ENCODE measurements at regions not wholly inside any gene's neighbourhood (a gene's known extent, or its start where the extent isn't known, plus 50 kb on each side); places are given as distances from the start of the nearest gene placed in this dataset.

- H3K27me3 ChIP-seq (ENCODE audit: control insufficient read depth, insufficient read depth, low read length) = no peaks in the 10 kb centered on the region
- no peak overlapping the region for H3K4me3 ChIP-seq (ENCODE audit: low read depth in 2 of 2, low read length in 2 of 2)
- BruUV-seq (replicated peaks) = no TSS peak
- no peaks in the 10 kb centered on the region for H3K9me3 ChIP-seq (ENCODE audit: control insufficient read depth, insufficient read depth, low read depth, low read length)
- POLR2A ChIA-PET = no interaction called here
- DNase-seq (ENCODE audit: low read depth, low spot score) (no peak), ATAC-seq (no peak)
- in situ Hi-C loops (cut with HindIII; ENCODE audit: low pct_unique_long_range_greater_than_20kb, low sequenced_read_pairs) (no loop called here), intact Hi-C loops (cut with micrococcal nuclease; ENCODE audit: unreplicated experiment) (no loop called here)
- CTCF ChIA-PET = no interaction called here
- TF ChIP-seq, protein P1, sequence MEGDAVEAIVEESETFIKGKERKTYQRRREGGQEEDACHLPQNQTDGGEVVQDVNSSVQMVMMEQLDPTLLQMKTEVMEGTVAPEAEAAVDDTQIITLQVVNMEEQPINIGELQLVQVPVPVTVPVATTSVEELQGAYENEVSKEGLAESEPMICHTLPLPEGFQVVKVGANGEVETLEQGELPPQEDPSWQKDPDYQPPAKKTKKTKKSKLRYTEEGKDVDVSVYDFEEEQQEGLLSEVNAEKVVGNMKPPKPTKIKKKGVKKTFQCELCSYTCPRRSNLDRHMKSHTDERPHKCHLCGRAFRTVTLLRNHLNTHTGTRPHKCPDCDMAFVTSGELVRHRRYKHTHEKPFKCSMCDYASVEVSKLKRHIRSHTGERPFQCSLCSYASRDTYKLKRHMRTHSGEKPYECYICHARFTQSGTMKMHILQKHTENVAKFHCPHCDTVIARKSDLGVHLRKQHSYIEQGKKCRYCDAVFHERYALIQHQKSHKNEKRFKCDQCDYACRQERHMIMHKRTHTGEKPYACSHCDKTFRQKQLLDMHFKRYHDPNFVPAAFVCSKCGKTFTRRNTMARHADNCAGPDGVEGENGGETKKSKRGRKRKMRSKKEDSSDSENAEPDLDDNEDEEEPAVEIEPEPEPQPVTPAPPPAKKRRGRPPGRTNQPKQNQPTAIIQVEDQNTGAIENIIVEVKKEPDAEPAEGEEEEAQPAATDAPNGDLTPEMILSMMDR (IDR thresholded peaks at IDR 0.05) = no peak
- no peak for TF ChIP-seq POLR2AphosphoS5 (IDR thresholded peaks at IDR 0.05; ENCODE audit: low read depth, low read length)
- no peak for TF ChIP-seq TCF7L2 (IDR thresholded peaks at IDR 0.05; ENCODE audit: low read depth, low read length)
- TF ChIP-seq, protein P2, sequence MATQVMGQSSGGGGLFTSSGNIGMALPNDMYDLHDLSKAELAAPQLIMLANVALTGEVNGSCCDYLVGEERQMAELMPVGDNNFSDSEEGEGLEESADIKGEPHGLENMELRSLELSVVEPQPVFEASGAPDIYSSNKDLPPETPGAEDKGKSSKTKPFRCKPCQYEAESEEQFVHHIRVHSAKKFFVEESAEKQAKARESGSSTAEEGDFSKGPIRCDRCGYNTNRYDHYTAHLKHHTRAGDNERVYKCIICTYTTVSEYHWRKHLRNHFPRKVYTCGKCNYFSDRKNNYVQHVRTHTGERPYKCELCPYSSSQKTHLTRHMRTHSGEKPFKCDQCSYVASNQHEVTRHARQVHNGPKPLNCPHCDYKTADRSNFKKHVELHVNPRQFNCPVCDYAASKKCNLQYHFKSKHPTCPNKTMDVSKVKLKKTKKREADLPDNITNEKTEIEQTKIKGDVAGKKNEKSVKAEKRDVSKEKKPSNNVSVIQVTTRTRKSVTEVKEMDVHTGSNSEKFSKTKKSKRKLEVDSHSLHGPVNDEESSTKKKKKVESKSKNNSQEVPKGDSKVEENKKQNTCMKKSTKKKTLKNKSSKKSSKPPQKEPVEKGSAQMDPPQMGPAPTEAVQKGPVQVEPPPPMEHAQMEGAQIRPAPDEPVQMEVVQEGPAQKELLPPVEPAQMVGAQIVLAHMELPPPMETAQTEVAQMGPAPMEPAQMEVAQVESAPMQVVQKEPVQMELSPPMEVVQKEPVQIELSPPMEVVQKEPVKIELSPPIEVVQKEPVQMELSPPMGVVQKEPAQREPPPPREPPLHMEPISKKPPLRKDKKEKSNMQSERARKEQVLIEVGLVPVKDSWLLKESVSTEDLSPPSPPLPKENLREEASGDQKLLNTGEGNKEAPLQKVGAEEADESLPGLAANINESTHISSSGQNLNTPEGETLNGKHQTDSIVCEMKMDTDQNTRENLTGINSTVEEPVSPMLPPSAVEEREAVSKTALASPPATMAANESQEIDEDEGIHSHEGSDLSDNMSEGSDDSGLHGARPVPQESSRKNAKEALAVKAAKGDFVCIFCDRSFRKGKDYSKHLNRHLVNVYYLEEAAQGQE (IDR thresholded peaks at IDR 0.05; ENCODE audit: insufficient read depth in 1 of 2, low read depth in 2 of 2, low read length in 1 of 2) = no peak
- TF ChIP-seq SIN3A (IDR thresholded peaks at IDR 0.05; ENCODE audit: borderline replicate concordance, insufficient read depth, low read depth, low read length) = no peak
- H3K36me3 ChIP-seq (ENCODE audit: control insufficient read depth, insufficient read depth, low read length) = no peaks in the 10 kb centered on the region
- H3K27ac ChIP-seq (ENCODE audit: low read length) = no peak overlapping the region
- no peaks in the 10 kb centered on the region for H3K4me1 ChIP-seq (ENCODE audit: control insufficient read depth, insufficient read depth, low read length)
Measured at GRCh38 chr15:53256043-53256442, 465.9 kb upstream of the ONECUT1 start.

GRCh38 chr15:53251996-53252395 is 461.9 kb upstream of the ONECUT1 start:
- TF ChIP-seq SIN3A (IDR thresholded peaks at IDR 0.05; ENCODE audit: borderline replicate concordance, insufficient read depth, low read depth, low read length) (no peak), POLR2AphosphoS5 (IDR thresholded peaks at IDR 0.05; ENCODE audit: low read depth, low read length) (no peak), TCF7L2 (IDR thresholded peaks at IDR 0.05; ENCODE audit: low read depth, low read length) (no peak)
- TF ChIP-seq, protein P1 (IDR thresholded peaks at IDR 0.05) = no peak
- TF ChIP-seq, protein P2 (IDR thresholded peaks at IDR 0.05; ENCODE audit: insufficient read depth in 1 of 2, low read depth in 2 of 2, low read length in 1 of 2) = no peak
- POLR2A ChIA-PET = no interaction called here
- no TSS peak for BruUV-seq (replicated peaks)

More at GRCh38 chr15:53251996-53252395, 461.9 kb upstream of the ONECUT1 start:
- no peaks in the 10 kb centered on the region for H3K4me1 ChIP-seq (ENCODE audit: control insufficient read depth, insufficient read depth, low read length)
- intact Hi-C loops (cut with micrococcal nuclease; ENCODE audit: unreplicated experiment) (no loop called here), in situ Hi-C loops (cut with HindIII; ENCODE audit: low pct_unique_long_range_greater_than_20kb, low sequenced_read_pairs) (no loop called here)
- no peak overlapping the region for H3K27ac ChIP-seq (ENCODE audit: low read length)
- no peak overlapping the region for H3K4me3 ChIP-seq (ENCODE audit: low read depth in 2 of 2, low read length in 2 of 2)
- H3K36me3 ChIP-seq (ENCODE audit: control insufficient read depth, insufficient read depth, low read length) = no peaks in the 10 kb centered on the region
- no peaks in the 10 kb centered on the region for H3K27me3 ChIP-seq (ENCODE audit: control insufficient read depth, insufficient read depth, low read length)
- no peak for ATAC-seq
- no peak for DNase-seq (ENCODE audit: low read depth, low spot score)
- CTCF ChIA-PET = no interaction called here
- H3K9me3 ChIP-seq (ENCODE audit: control insufficient read depth, insufficient read depth, low read depth, low read length) = no peaks in the 10 kb centered on the region
